HL-60/S4 (cell line): ENCODE measurements at regions not wholly inside any gene's neighbourhood (a gene's known extent, or its start where the extent isn't known, plus 50 kb on each side); places are given as distances from the start of the nearest gene placed in this dataset.
"Not testable (repeated sequence)": the region's sequence is repeated elsewhere in the genome, so short reads cannot be mapped to it uniquely, and the experiment has no call there.

Experiments
- in situ Hi-C: fragments of 300-500 bp; cut with MboI; formaldehyde crosslinking; loops from 2 replicates; pipeline ENCODE4 v1.14.3; 2022; ENCODE audit warnings: low sequenced_read_pairs

- in situ Hi-C loops = no loop called here
Observed at GRCh38 chr2:235430366-235431083, 63.3 kb upstream of the AGAP1 start.

DNA sequence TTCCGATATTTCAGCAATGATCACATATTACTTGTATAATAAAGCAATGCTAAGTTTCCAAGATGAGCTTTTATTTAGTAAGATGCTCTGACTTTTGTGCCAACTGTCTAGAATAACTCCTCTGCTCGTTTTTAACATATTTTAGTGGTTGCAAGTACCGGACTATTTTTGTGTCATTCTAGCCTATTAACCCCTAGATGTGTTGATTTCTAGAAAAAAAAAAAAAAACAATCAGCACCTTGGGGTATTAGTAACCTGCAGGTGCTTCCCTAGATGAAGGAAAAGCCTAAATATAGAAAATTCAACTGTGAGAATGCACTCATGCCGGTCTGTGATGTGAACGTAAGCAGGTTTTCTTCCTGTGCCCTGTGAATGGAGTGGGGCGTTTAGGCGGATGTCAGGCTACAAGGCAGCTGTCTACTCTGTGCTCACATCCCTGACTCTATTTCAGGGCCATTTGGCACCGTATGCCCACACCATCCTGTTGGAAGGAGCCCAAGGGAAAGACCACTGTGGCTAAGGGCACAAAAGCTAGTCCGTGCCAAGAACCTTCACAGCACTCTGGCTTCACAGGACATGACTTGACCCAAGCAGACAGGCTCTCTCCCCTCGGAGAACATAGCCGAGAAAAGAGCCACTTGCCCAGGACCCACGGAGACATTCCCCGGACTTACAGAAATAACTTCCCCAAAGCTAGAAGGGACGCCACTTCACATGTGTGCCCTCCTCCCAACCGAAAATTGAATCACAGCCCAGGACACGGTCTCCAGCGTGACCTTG, 60.9 kb upstream of the AGAP1 start:
- in situ Hi-C loops = no loop called here

DNA sequence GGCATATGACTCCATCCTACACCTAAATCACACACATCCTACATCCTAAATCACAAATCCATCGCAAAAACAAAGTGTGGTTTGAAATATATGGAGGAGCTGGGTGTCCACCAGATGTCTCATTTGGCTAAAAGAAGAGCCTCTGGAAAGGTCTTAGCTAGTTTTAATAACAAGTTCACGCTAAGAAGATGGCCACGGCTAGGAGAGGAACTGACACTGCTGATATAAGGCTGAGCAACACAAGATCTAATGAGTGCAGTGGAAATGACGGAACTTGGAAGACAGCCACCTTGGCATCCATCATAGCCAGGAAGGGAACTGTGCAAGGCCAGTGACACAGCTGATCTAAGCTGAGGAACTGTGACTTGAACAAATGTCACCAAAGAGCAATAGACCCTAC, 60.0 kb upstream of the AGAP1 start:
- in situ Hi-C loops = no loop called here

- in situ Hi-C loops = no loop called here
Observed at GRCh38 chr2:235439959-235440662, 53.7 kb upstream of the AGAP1 start.

DNA sequence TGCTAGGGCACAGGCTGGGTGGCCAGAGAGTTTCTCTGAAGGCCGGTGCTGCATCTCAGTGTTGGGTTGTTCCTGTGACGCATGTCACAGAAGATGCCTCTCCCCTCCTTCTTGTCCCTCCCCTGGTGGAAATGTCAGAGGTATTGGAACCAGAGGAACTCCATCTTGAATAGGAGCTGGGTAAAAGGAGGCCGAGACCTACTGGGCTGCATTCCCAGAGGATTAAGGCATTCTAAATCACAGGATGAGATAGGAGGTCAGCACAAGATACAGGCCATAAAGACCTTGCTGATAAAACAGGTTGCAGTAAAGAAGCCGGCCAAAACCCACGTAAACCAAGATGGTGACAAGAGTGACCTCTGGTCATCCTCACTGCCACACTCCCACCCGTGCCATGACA, 50.3 kb upstream of the AGAP1 start:
- in situ Hi-C loops = not testable (repeated sequence)
